Spinal cord (tissue), 9 donors: ENCODE measurements at regions not wholly inside any gene's neighbourhood (a gene's known extent, or its start where the extent isn't known, plus 50 kb on each side); places are given as distances from the start of the nearest gene placed in this dataset.

ENCODE experiments used
- DNase-seq, 6 donors: peaks; one replicate each; pipeline versions ENCODE4 v3.0.0 to v3.0.0-alpha.2; 2013 to 2015; ENCODE audit warnings: low spot score in 6 of 6, low read depth in 4 of 6
- H3K27ac ChIP-seq: one replicate; pipeline ENCODE4 v1.5.1; 2013; ENCODE audit warnings: low read depth, low read length, control low read depth
- H3K27me3 ChIP-seq: one replicate; pipeline ENCODE4 v1.6.1; 2013; ENCODE audit warnings: low read length; ENCODE audit not compliant: control insufficient read depth, insufficient read depth
- H3K36me3 ChIP-seq: one replicate; pipeline ENCODE4 v1.6.1; 2013; ENCODE audit warnings: low read length; ENCODE audit not compliant: control insufficient read depth, insufficient read depth
- H3K4me1 ChIP-seq: one replicate; pipeline ENCODE4 v1.6.1; 2013; ENCODE audit warnings: low read length; ENCODE audit not compliant: control insufficient read depth, insufficient read depth
- H3K4me3 ChIP-seq: one replicate; pipeline ENCODE4 v1.5.1; 2013; ENCODE audit warnings: low read depth, low read length, control low read depth
- H3K9me3 ChIP-seq: one replicate; pipeline ENCODE4 v1.6.1; 2013; ENCODE audit warnings: low read length; ENCODE audit not compliant: control insufficient read depth, insufficient read depth
- WGBS: methylation state at CpG from one replicate; pipeline ENCODE4 v1.1.5; 2013; ENCODE audit warnings: missing lambda C conversion rate; ENCODE audit not compliant: insufficient coverage; 5-methylcytosine and 5-hydroxymethylcytosine counted together
- donor health status: healthy.

GRCh38 chr13:76148926-76149325 lies 512.8 kb downstream of the LMO7 start:
- Histone ChIP-seq H3K9me3 (no peaks in the 10 kb centered on the region), H3K27me3 (no peaks in the 10 kb centered on the region), H3K36me3 (no peaks in the 10 kb centered on the region), H3K4me3 (no peak overlapping the region), H3K4me1 (no peaks in the 10 kb centered on the region), H3K27ac (no peak overlapping the region)
- DNase-seq = no peak
- no CpG with 5 or more reads among the region's 3 CpGs for WGBS

GRCh38 chr13:76148374-76148773 lies 512.2 kb downstream of the LMO7 start:
- no peaks in the 10 kb centered on the region for H3K27me3 ChIP-seq
- H3K4me1 ChIP-seq = no peaks in the 10 kb centered on the region
- H3K9me3 ChIP-seq = no peaks in the 10 kb centered on the region
- no peak overlapping the region for H3K4me3 ChIP-seq
- H3K36me3 ChIP-seq = no peaks in the 10 kb centered on the region
- DNase-seq = no peak
- no peak overlapping the region for H3K27ac ChIP-seq

- H3K27ac ChIP-seq = no peak overlapping the region
- H3K4me1 ChIP-seq = no peaks in the 10 kb centered on the region
- H3K27me3 ChIP-seq = no peaks in the 10 kb centered on the region
- DNase-seq = peak in 2 of 6 donors; percentile 39 to 42
- H3K36me3 ChIP-seq = no peaks in the 10 kb centered on the region
- no CpG with 5 or more reads among the region's 1 CpG for WGBS
- H3K9me3 ChIP-seq = no peaks in the 10 kb centered on the region
- no peak overlapping the region for H3K4me3 ChIP-seq
These were observed 496.4 kb downstream of the LMO7 start for GRCh38 chr13:76132532-76132931.

- no peaks in the 10 kb centered on the region for H3K9me3 ChIP-seq
- H3K36me3 ChIP-seq = no peaks in the 10 kb centered on the region
- H3K4me3 ChIP-seq = no peak overlapping the region
- no peaks in the 10 kb centered on the region for H3K27me3 ChIP-seq
- H3K4me1 ChIP-seq = no peaks in the 10 kb centered on the region
- WGBS = 90% methylated on average over 2 of the region's 7 CpGs
- H3K27ac ChIP-seq = no peak overlapping the region
- DNase-seq = peak in 1 of 6 donors; percentile 28
These were observed 495.4 kb downstream of the LMO7 start for GRCh38 chr13:76131551-76131950.

- no peaks in the 10 kb centered on the region for H3K4me1 ChIP-seq
- no peaks in the 10 kb centered on the region for H3K27me3 ChIP-seq
- DNase-seq = peak in 1 of 6 donors; percentile 16
- H3K27ac ChIP-seq = no peak overlapping the region
- H3K9me3 ChIP-seq = no peaks in the 10 kb centered on the region
- no peak overlapping the region for H3K4me3 ChIP-seq
- H3K36me3 ChIP-seq = no peaks in the 10 kb centered on the region
- WGBS = 100% methylated on average over 1 of the region's 6 CpGs
These were observed 493.3 kb downstream of the LMO7 start for GRCh38 chr13:76129305-76130000.

GRCh38 chr13:76127922-76128321 lies 491.8 kb downstream of the LMO7 start:
- no peaks in the 10 kb centered on the region for H3K36me3 ChIP-seq
- no peak overlapping the region for H3K27ac ChIP-seq
- H3K9me3 ChIP-seq = no peaks in the 10 kb centered on the region
- no peak overlapping the region for H3K4me3 ChIP-seq
- H3K4me1 ChIP-seq = no peaks in the 10 kb centered on the region
- DNase-seq = no peak
- no peaks in the 10 kb centered on the region for H3K27me3 ChIP-seq

GRCh38 chr13:76123548-76123947 lies 487.4 kb downstream of the LMO7 start:
- H3K36me3 ChIP-seq = no peaks in the 10 kb centered on the region
- H3K9me3 ChIP-seq = no peaks in the 10 kb centered on the region
- no peaks in the 10 kb centered on the region for H3K4me1 ChIP-seq
- no peak overlapping the region for H3K27ac ChIP-seq
- DNase-seq = no peak
- H3K4me3 ChIP-seq = no peak overlapping the region
- no peaks in the 10 kb centered on the region for H3K27me3 ChIP-seq

- no peaks in the 10 kb centered on the region for H3K4me1 ChIP-seq
- DNase-seq = no peak
- H3K36me3 ChIP-seq = no peaks in the 10 kb centered on the region
- no peak overlapping the region for H3K27ac ChIP-seq
- H3K4me3 ChIP-seq = no peak overlapping the region
- no CpG with 5 or more reads among the region's 2 CpGs for WGBS
- no peaks in the 10 kb centered on the region for H3K27me3 ChIP-seq
- no peaks in the 10 kb centered on the region for H3K9me3 ChIP-seq
These were observed 480.7 kb downstream of the LMO7 start for GRCh38 chr13:76116751-76117360.

GRCh38 chr13:76106763-76107162 lies 470.6 kb downstream of the LMO7 start:
- H3K36me3 ChIP-seq = no peaks in the 10 kb centered on the region
- no peaks in the 10 kb centered on the region for H3K9me3 ChIP-seq
- H3K4me1 ChIP-seq = no peaks in the 10 kb centered on the region
- no CpG with 5 or more reads among the region's 1 CpG for WGBS
- no peaks in the 10 kb centered on the region for H3K27me3 ChIP-seq
- no peak for DNase-seq
- H3K4me3 ChIP-seq = no peak overlapping the region
- no peak overlapping the region for H3K27ac ChIP-seq

- H3K27ac ChIP-seq = no peak overlapping the region
- no peaks in the 10 kb centered on the region for H3K9me3 ChIP-seq
- no peaks in the 10 kb centered on the region for H3K36me3 ChIP-seq
- H3K4me3 ChIP-seq = no peak overlapping the region
- no peaks in the 10 kb centered on the region for H3K4me1 ChIP-seq
- no CpG with 5 or more reads among the region's 3 CpGs for WGBS
- no peak for DNase-seq
- H3K27me3 ChIP-seq = no peaks in the 10 kb centered on the region
These were observed 458.5 kb downstream of the LMO7 start for GRCh38 chr13:76094645-76095044.
